NCI-H226 (cell line): ENCODE measurements at regions not wholly inside any gene's neighbourhood (a gene's known extent, or its start where the extent isn't known, plus 50 kb on each side); places are given as distances from the start of the nearest gene placed in this dataset.

Experiments
- DNase-seq: peaks from one replicate; pipeline ENCODE4 v3.0.0-alpha.2; 2015

GRCh38 chr18:31248783-31249521 is 69.0 kb upstream of the DSG1 start:
- DNase-seq: peak; percentile 32

GRCh38 chr18:31250902-31251301 is 67.1 kb upstream of the DSG1 start:
- DNase-seq: no peak

- DNase-seq: no peak
These were observed 65.4 kb upstream of the DSG1 start for GRCh38 chr18:31252522-31252921.

- no peak for DNase-seq
These were observed 62.0 kb upstream of the DSG1 start for GRCh38 chr18:31255953-31256352.

GRCh38 chr18:31258789-31259188 is 59.2 kb upstream of the DSG1 start:
- DNase-seq: no peak

GRCh38 chr18:31261792-31262582 is 56.0 kb upstream of the DSG1 start:
- DNase-seq: peak; percentile 38

GRCh38 chr18:31267823-31268481 is 50.0 kb upstream of the DSG1 start:
- DNase-seq: no peak
